GM21423 (cell line): ENCODE measurements at regions not wholly inside any gene's neighbourhood (a gene's known extent, or its start where the extent isn't known, plus 50 kb on each side); places are given as distances from the start of the nearest gene placed in this dataset.
"Not testable (repeated sequence)": the region's sequence is repeated elsewhere in the genome, so short reads cannot be mapped to it uniquely, and the experiment has no call there.

Experiments used
- ATAC-seq: cut with Tn5 transposase; IDR thresholded peaks from one replicate; pipeline ENCODE4 v1.9.1; 2021; ENCODE audit warnings: mild to moderate bottlenecking, moderate library complexity; ENCODE audit not compliant: unreplicated experiment

DNA sequence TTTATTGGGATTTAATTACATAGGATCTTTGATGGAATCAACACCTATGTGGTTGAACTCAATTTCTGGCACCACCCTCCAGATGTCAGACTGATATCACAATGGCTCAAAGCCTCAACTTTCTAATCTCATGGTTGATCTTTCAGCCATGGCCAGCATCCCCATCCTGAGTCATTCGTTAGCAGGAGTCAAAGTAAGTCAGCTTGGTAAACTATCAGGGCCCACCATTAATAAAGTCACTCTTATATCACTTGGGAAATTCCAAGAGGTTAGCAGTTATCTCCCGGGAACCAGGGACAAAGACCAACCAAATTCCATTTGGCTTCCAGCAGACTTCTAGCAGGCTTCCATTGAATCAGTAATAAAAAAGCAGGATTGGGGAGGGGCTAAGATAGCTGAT, 50.7 kb upstream of the TNFSF4 start:
- no peak for ATAC-seq

DNA sequence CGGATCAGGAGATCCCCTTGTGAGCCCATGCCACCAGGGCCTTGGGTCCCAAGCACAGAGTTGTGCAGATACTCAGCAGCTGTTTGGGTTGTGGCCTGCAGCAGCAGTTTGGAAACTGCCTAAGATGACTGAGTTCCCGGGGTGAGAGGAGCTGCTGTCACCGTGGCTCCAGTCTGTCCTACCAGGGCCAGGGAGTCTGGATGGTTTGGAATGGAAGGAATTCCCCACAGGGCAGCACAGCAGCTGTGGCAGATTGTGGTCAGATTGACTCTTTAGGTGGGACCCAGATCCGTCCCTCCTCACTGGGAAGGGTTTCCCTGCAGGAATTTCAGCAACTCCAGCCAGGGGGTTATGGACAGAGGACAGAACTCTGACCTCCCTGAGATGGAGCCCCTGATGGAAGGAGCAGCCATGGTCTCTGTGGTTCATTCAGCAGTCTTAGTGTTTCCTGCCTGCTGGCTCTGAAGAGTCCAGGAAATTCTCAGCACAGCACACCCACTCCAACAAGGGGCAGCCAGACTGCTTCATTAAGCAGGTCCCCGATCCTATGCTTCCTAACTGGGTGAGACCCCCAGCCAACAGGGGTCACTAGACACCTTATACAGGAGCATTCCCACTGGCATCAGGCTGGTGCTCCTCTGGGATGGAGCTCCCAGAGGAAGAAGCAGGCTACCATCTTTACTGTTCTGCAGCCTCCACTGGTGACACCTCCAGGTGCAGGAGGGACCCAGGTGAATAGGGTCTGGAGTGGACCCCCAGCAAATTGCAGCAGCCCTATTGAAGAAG, 51.5 kb upstream of the TNFSF4 start:
- no peak for ATAC-seq

DNA sequence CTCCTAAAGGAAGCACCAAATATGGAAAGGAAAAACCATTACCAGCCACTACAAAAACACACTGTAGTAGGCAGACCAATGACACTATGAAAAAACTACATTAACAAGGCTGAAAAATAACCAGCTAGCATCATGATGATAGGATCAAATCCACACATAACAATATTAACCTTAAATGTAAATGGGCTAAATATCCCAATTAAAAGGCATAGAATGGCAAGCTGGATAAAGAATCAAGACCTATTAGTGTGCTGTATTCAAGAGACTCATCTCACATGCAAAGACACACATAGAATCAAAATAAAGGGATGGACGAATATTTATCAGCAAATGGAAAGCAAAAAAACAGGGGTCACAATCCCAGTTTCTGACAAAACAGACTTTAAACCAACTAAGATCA, 53.2 kb upstream of the TNFSF4 start:
- ATAC-seq: not testable (repeated sequence)

DNA sequence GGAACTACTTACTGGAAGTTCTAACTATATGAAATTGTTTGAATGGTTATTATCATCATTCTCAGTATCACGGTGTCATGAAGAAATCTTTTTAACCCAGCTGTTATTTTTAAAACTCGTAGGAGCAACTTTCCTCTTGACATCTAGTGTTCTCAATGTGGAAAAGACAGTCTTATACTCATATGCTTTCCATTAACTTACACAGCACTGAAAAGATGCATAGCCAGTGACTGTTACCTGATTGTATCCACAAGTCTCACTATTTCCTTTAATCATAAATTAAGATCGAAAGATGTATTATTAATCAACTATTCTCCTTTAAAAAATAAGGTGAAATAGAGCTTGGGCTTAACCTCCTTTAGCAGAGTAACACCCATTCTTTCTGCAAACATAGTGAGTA, 59.7 kb upstream of the TNFSF4 start:
- ATAC-seq: no peak

DNA sequence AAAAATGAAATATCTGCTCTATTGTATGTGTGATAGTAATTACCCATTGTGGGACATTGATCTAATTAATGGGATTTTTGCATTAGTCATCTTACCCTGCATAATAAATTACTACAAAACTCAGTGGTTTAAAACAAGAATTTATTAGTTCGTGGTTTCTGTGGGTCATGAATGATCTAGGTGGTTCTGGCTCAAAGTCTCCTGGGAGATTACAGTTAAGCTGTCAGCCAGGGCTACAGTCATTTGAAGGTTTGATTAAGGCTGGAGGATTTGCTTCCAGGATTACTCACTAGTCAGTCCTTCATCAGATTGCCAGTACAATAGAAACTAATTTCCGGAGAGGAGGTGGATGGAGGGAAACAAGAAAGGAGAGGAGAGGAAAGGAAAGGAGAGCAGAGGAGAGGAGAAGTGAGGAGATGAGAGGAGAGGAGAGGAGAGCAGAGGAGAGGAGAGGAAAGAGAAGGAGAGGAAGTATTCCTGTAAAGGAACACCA, 60.4 kb upstream of the TNFSF4 start:
- no peak for ATAC-seq

DNA sequence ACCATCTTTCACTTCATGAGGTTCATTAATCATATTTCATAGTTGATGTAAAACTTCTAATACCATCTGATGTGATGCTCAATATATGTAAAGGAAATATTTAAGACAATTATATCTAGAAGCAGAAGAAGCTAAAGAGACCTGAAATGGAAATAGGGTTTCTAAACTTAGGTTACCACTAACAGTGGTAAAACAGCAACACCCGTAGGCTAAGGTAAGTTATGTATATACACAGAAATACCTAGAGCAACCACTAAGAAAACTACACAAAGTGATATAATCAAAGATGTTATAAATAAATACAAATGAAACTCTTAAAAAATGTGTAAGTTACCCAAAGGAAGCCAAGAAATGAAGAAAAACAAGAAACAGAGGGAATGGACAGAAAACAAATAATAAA, 61.1 kb upstream of the TNFSF4 start:
- ATAC-seq: no peak

DNA sequence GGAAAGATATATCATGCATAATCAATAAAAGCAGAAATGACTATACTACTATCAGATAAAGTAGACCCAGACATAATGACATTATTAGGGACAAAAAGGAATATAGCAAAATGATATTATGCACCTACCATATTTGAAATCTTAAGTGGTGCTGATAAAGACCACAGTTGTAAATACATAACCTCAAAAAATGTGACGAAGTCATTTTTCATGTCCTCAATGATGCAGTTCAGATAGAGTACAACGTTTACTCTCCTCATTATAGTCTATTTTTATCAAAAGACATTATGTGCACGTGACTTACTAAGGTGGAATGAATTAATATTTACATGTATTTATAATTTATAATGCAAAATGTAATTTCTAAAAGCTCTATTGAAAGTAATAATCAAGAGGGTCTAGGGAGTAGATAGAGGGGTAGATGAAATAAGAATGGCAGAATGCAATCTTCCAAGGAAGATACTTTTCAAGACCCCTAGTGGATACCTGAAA, 61.7 kb upstream of the TNFSF4 start:
- no peak for ATAC-seq

DNA sequence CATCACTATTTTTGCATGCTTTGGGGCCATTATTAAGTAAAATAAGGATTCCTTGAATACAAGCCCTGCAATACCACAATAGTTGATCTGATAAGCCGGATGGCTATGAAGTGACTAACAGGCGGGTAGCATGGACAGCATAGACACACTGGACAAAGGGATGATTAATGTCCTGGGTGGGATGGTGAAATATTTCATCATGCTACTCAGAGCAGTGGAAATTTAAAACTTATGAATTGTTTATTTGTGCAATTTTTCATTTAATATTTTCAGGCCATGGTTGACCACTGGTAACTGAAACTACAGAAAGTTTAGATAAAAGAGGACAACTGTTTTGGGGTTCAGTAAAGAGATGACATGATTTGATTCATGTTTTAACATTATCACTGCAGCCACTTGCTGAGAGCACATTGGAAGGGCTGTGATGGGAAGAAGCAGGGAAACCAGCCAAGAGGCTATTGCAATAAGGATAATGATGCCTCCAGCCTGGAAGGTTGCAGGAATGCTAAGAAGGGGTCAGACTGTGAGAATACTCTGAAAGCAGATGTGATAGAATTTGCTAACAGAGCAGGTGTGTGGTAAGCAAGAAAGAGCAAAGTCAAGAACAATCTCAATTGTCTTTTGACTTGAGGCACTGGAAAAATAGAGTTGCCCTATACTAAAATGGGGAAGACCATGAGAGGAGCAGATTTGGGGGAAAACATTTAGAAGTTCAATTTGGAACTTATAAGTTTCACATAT, 62.5 kb upstream of the TNFSF4 start:
- ATAC-seq: no peak

DNA sequence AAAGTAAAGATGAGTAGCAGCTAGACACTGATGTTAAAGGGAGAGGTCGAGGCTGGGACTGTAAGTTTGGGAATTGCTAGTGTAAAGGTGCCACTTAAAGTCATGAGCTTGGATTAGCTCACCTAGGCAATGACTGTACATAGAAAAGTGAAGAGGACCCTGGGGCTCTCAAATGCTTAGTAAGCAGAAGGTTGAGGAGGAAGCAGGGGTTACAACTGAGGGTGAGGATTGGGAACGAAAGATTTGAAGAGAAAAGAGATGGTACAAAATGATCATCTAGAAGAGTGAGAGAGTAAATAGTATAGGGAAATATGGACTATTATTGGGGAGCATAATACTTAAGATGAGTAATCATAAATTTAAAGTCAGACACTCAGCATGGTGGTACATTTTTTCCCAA, 63.1 kb upstream of the TNFSF4 start:
- ATAC-seq: no peak

DNA sequence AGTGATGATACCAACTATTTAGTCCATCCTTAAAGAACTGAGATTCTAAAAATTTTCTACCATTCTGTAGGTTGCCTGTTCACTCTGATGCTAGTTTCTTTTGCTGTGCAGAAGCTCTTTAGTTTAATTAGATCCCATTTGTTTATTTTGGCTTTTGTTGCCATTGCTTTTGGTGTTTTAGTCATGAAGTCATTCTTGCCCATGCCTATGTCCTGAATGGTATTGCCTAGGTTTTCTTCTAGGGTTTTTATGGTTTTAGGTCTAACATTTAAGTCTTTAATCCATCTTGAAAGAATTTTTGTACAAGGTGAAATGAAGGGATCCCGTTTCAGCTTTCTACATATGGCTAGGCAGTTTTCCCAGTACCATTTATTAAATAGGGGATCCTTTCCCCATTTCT, 63.9 kb upstream of the TNFSF4 start:
- not testable (repeated sequence) for ATAC-seq

DNA sequence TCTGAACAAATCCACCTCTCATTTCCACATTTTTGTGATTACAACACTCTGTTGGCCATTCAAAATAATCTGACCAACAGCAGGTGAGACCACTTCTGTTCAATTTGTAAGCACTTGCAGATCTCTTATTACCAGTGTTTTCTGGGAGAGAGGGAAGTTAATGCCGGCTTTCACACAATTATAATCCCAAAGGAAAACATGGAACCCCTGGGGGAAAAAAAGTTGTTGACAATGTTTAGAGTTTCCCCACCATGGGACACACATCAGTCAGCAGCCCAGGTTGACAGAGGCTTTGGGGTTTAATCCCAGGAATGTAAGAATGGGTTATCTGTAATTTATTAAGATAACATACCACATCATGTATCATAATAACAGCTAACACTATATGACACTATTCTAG, 68.4 kb upstream of the TNFSF4 start:
- ATAC-seq: no peak

DNA sequence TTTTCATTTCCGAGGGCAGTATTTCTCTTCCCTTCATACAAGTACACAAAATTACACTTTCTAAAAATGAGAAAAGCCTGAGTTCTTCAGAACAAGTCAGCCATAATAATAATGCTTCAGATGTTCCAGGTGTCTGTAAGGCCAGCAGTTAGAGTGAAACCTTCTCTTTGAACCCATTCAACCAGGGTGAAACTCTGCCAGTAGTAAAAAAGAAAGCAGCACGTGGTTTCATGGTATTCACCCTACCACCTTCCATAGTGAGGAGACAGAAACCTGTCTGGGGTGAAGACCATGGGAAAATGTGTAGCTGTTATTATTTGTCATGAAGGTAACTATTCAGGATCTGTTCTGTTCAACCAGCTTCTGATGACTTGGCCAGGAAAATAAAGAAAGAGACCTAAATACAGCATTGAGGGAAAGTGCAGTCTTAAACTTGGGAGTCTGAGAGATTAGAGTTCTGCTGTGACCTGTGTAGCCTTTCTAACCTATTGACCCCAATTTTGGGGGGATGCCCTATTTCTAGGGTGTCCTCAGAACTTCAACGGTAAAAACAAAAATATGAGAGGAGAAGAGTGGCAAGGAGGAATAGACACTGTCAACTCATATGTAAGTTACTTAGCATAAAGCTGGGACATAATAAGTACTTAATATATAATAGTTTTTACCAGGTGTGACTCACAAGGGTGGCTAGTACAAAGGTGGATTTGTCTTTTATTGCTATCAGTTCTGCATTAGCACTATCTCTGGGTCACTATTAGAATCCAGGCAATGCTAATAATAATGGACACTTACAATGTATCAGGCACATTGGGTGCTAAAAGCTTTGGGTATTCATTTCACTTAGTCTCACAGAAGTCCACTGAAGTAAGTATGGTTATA, 70.0 kb upstream of the TNFSF4 start:
- peak; percentile 93 for ATAC-seq

DNA sequence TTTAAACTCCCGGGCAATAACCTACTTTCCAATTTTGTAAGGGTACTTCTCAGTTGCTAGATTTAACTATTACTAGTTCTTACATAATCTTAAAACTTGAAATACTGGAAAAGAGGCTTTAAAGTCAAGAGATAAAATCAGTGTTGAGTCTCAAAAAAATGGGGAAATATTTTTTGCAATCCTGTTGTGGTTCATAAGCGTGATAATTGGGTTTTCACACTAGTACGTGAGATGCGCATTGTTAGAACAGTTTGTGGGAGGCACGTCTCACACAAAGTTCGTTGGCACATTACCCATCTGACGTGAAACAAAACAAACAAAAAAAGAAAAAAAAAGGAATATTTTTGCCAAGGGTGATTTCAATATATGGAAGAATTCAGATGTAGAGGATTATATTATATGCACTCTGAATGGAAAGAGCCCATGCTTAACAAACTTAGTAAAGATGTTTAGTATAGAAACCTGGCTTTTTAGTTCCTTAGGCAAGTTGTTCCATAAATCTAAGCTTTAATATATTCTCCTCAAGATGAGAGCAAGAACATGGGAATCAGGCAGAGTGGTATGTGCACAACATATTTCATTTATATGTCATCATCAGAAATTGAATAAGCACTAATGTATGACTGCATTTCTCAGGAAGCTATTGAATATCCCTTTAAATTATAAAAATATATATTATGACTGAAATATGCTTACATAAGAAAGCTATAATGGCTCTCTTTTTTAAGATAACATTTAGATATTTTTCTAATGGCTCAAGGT, 73.9 kb upstream of the TNFSF4 start:
- no peak for ATAC-seq

DNA sequence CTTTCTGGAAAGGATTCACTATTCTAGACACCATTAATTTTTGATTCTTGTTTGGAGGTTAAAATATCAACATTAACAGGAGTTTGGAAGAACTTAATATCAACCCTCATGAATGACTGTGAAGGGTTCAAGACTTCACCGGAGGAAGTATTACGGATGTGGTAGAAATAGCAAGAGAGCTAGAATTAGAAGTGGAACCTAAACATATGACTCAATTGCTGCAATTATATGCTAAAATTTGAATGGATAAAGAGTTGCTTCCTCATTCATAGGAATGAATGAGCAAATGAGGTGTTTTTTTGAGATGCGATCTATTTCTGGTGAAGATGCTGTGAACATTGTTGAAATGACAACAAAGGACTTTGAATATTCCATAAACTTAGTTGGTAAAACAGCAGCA, 77.9 kb upstream of the TNFSF4 start:
- no peak for ATAC-seq

DNA sequence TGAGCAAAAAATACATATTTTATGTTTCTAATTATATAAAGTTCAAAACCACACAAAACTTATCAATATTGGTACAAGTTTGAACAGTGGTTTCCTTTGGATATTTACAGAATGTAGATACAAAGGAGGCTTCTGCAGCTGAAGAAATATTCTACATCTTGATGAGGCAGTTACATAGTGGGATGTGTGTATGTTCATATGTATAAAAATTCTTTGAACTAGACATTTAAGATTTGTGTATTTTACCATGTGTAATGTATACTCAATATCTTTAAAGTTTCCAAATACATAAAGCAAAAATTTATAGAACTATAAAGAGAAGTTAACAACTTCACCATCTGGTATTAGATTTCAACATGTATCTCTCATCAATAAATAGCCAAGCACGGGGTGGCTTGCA, 80.7 kb upstream of the TNFSF4 start:
- ATAC-seq: no peak

DNA sequence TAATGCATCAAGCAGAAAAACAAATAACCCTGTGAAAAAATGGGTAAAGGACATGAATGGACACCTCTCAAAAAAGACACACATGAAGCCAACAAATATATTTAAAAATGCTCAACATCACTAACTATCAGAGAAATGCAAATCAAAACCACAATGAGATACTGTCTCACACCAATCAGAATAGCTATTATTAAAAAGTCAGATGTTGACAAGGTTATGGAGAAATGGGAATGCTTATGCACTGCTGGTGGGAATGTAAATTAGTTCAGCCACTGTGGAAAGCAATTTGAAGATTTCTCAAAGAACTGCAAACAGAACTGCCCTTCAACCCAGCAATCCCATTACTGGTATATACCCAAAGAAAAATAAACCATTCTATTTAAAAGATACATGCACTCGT, 86.6 kb upstream of the TNFSF4 start:
- no peak for ATAC-seq

DNA sequence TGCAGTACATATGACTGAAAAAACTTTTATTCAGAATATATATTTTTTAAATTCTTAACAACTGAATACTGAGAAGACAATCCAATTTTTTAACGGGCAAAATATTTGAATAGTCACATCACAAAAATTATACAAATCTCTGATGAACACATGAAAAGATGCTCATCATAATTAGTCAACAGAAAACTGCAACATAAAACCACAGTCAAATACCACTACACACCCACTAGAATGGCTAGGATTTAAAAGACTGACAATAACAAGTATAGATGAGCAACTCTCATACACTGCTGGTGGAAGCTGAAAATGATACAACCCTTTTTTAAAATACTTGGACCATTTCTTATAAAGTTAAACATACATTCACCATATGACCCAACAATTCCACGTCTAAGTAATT, 87.7 kb upstream of the TNFSF4 start:
- ATAC-seq: no peak

DNA sequence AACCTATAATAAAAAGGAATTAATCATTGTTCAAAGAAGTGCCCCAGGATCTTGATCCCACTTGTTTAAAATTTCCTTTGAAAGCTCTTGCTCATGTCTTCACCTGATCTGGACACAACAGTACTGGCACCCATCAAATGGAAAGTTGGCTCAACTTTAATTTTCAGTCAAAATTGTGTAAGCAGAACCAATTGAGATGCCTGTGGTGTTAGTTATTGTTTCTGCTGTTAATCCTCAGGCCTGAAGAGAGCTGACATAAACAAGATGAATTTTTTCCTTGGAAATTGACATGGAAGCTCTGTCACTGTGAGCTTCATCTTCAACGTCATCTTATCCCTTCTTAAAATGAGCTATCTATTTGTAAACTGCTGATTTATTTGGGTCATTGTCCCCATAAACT, 88.3 kb upstream of the TNFSF4 start:
- ATAC-seq: no peak

DNA sequence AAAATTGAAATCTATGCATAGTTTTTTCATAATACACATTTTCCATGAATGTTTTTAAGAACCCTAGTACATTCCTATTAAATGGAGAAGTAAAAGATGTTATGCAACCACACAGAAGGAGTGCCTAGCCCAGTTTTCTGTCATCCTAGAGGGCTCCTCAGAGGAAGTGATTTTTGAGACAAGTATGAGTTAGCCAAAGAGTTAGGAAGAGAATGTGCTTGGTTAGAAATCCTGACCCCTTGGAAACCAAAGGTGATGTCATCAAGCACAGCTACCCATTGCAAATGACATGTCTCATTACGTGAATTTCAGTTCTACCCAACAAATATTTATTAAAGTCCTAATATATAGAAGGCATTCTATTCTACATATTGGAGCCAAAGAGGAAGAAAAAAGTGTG, 88.9 kb upstream of the TNFSF4 start:
- no peak for ATAC-seq

DNA sequence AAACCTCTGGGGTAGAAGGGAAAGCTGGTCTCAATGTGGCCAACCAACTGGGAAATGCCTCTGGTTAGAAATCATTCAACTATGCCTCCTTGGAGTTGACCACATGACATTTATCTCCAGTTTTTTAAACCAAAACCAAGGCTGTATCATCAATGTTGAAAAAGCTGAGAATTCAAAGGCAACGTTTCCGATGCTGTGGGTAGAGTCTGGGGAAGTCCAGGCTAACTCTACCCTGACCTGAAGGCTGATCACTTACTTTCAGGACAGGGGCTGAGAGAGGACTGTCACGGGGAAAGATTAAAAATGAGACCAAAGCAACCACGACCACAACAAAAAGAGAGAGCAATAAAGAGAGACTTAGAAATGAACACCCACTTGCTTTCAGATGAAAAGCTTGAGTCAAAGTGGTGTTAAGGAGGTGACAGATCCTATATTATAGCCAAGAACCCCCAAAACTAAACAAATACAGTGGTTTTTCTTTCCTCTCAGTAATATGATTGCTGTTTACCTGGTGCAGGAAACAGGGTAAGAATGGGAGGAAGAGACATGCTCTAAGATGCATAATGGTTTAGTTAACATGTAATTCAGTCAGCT, 90.8 kb upstream of the TNFSF4 start:
- peak; percentile 92 for ATAC-seq
